Stimulated activated CD4-positive, alpha-beta T cell treated with anti-CD3 and anti-CD28 coated beads, Interleukin-4, amount 100 ng/mL, for 48 hours (primary cell): ENCODE measurements at regions not wholly inside any gene's neighbourhood (a gene's known extent, or its start where the extent isn't known, plus 50 kb on each side); places are given as distances from the start of the nearest gene placed in this dataset.
"Not testable (repeated sequence)": the region's sequence is repeated elsewhere in the genome, so short reads cannot be mapped to it uniquely, and the experiment has no call there.

ENCODE experiments used
- DNase-seq, 2 donors: peaks; one replicate each; pipeline ENCODE4 v3.0.0-alpha.2; 2020; ENCODE audit warnings: low read depth in 2 of 2

DNA sequence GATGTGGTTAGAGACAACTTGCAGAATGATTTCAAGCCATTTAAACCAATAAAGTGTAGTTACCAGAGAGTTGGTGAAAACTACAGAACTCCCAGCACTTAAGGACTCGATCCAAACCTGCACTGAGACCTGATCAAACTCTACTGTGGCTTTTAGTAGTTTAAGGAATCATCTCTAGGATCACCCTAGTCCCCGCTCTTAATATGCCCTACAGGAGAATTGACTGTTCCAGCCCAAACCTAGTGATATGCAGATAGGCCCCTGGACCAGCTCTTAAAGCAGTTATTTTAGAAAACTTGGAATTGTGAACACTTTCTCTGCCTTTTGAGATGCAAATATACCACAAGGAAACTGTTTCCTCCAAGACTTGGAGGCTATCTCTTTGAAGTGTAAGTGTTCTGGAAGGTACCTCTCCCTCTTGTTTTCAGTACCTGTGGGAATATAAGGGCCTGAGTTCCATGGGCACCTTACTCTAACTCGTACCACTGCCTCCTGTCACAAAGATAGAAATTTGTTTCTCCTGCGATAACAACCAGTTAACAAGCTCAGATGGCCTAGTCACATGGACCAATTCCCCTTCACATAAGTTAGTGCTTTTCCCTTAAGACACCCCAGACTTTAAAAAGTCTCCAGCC, 1367.2 kb upstream of the SLC39A10 start:
- DNase-seq, result no peak

DNA sequence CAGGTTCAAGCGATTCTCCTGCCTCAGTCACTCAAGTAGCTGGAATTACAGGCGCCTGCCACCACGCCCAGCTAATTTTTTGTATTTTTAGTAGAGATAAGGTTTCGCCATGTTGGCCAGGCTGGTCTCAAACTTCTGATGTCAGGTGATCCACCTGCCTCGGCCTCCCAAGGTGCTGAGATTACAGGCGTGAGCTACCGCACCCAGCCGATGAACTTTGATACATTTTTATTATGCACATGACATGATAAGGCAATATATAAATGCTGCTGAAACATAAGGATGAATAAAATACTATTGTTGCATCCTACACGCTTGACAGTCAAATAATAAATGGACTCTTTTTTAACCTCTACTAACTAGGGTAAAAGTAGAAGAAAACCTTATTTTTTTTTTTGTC, 1380.4 kb upstream of the SLC39A10 start:
- DNase-seq, result not testable (repeated sequence)

DNA sequence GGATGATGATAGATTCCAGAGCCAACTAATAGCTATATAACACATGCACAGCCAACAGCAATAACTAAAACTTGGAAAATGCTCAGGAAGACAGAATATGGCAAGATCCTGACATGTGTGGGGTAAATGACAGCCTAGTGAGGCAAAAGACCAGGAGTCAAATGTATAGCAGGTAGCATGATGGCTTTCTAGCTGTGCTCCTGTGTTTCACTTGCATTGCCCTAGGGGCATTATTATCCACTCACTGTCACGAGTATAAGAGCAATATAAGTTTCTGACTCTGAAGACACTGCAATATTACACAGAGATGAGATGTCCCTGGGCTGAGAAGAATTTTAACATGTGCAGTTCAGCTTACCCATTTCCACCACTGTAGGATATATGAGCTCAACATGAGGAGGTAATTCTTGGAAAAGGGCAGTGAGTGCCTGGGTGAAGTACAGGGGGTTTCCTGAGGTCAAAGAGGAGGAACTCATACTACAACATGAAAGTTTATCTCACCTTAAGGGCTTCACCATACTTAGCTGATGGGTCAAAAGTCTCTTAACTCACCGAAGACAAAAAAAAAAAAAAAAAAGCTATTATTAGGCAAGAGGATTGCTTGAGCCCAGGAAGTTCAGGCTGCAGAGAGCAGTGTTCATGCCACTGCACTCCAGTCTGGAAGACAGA, 1385.6 kb upstream of the SLC39A10 start:
- no peak for DNase-seq

DNA sequence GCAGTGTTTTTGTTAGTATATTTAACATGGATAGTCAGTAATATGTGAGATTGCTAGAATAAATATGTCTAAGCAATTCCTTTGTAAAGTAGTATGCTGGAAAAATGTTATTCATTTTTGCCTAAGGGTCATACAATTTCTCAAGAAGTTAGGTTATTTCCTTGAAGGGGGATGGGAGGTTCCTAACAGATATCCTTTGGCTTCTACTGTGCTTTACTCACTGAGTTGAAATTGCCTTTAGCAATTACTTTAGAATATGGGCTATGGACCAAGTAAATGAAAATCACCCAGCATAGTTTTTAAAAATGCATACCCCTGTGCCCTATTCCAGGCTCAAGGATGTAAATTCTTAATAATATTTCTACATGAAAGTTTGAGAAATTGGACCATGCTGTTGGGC, 1386.4 kb upstream of the SLC39A10 start:
- no peak for DNase-seq

DNA sequence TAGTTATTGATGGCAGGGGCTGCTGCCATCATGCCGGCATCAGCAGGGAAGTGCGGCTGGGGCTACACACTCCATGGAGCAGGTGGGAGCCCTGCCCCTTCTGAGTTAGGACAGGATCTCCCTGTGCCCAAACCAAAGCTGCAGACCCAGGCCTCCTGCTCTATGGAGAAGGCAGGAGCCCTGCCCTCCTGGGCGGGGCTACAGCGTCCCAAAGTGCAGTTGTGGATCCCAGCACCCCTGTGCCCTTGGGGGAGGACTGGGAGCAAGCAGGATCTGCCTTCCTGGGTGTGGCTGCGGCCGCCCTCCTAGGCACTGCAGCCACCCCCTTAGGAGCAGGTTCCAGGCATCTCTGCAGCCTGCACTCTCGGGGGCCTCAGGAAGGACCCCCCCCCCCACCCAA, 1392.4 kb upstream of the SLC39A10 start:
- no peak for DNase-seq

DNA sequence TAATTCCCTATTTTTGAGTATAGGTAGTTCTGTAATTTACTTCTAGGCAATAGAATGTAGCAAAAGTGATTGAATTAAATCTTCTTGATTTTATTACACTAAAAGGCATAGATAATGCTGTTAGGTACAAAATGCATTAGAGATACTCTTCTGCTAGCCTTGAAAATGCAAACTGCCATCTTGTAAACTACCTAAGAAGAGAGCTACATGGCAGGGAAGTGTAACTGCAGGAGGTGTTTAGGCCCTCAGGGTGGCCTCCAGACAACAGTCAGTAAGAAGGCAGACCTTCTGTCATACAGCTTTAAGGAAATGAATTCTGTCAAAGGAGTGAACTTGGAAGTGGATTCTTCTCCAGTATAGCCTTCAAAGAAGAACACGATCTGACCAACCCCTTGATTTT, 1396.8 kb upstream of the SLC39A10 start:
- no peak for DNase-seq

DNA sequence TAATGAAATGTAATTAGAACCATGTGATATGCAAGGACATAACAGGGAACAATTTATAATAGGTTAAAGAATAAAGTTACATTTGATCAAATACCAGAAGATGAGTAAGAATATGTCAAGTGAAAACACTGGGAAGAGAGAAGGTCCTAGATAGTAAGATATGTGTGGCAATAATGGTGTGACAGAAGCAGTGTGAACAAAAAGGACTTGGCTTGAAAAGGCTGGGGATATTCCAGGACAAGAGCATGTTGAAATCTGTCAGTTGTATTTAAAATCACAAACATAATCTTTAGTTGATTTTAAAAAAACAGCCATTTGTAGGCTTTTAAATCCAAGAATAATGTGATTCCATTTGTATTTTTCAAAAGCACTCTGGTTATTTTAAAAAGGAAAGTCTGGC, 1399.9 kb upstream of the SLC39A10 start:
- no peak for DNase-seq

DNA sequence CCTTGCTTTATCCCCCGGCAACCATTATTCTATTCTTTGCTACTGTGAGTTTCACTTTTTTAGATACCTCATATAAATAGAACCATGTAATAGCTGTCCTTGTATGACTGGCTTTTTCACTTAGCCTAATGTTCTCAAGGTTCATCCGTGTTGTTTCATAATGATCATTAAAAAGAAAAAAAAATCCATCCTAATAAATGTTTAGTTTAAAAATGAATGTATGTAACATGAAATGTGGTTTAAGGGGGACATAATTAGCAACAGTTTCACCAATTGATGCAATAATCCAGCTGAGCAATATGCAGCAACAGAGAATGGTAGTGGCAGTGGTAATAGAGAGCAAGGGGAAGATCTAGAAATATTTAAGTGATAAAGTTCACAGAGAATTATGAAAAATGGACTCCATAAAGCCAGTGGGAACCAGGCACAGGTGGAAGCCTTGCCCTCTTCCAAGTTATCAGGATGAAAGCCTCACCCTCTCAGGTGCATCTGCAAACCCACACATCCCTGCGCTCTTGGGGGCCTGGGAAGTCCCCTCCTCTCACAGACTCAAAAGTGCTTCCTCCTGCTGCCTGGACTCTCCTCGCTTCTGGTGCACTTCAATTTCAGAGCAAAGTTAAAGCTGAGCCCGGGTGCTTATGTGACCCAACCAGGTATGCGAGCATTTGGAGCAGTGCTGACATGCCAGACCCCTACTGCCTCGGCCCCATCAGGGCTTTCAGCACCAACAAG, 1403.3 kb upstream of the SLC39A10 start:
- DNase-seq, result no peak

DNA sequence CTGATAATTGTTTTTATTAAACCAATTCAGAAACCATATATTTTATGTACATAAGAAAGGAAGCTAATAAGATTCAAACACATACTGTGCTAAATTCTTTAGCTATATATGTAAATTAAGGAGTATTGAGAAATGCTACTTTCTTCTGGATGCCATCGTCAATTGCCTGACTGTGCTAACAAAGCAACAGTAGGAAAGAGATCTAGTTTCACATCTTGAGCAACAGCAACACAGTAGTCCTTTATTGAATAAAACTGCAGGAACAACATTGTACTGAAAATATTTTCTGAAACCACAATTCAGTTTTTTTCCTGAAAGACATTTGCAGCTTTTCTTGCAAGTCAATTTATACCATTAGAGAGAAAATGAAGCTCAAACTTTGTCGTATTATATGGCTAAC, 1404.9 kb upstream of the SLC39A10 start:
- DNase-seq, result no peak

DNA sequence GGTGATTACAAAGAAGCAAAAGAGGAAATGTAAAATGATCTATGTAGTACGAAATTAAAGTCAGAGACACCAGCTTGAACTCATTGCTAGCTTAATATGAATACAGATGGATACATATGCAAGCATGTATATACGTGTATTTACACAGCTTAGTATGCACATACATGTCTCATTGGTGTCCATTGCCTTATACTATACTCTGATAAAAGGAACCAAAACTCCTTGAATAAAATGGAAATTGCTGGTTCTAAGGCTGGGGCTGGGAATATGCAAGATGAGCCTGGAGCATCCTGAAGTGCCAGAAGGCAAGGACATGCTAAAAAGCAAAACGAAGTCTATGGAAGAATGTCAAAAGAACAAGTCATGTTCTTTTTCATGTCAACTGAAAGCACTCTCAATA, 1424.4 kb upstream of the SLC39A10 start:
- DNase-seq, result no peak

DNA sequence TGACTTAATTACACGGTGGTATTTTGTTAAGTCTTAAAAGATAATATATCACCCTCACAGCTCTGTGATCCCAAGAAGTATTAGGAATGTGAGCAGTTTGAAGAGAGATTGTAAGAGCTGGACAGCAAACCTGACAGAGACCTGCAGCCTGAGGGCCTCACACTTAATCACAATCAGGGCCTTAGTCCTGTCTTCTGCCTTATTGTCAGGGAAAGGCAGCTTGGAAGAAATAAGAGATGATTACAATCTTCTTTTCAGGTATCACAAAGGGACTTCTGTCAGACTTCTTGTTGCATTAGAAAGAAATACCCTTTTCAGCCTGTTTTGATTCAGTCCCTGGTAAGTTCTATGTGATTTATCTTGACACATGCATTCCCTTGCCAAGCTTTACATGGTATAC, 1433.8 kb upstream of the SLC39A10 start:
- DNase-seq, result no peak

DNA sequence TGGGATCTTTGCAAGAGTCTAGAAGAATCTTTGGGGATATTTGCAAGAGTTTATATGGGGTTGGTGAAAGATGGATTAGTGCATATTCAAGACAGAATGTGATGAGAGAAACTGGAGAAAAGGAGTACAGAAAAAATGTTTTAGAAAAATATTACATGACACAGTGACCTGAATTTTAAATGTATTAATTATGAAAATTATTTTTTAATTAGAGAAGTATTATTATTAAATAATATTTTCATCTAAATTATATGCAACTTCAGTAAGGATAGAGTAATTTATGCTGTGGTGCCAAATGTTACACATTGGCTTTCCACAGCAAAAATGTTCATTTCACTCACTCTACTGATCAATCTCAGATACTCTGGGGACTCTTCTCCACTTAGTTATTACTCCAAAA, 1442.8 kb upstream of the SLC39A10 start:
- DNase-seq, result no peak

DNA sequence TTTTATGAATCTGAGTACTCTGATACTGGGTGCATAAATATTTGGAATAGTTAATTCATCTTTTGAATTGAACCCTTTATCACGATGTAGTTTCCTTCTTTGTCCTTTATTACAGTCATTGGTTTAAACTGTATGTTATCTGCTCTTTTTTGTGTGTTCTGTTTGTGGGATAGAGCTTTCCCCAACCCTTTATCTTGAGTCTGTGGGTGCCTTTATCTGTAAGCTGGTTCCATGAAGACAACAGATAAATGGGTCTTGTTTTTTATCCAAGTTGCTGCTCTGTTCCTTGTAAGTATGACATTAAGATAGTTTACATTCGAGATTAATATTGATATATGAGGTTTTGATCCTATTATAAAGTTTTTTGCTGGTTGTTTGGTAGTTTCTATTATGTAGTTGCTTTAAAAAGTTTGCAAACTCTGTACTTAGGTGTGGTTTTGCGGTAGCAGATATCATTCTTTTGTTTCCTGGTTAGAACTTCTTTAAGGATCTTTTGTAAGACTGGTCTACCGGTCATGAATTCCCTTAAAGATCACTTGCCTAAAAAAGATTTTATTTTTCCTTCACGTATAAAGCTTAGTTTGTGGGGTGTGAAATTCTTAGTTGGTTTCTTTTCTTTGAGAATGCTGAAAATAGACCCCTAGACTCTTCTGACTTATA, 1451.3 kb upstream of the SLC39A10 start:
- DNase-seq, result no peak

DNA sequence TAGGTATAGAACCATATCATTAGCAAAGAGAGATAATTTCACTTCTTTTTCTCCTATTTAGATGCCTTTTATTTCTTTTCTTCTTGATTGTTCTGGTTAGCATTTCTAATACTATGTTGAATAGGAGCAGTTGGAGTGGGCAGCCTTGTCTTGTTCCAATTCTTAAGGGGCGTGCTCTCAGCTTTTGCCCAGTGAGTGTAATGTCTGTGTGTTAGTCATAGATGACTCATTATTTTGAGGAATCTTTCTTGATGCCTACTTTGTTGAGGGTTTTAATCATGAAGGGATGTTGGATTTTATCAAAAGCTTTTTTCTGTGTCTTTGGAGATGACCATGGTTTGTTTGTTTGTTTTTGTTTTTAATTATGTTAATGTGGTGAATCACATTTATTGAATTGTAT, 1453.1 kb upstream of the SLC39A10 start:
- no peak for DNase-seq

DNA sequence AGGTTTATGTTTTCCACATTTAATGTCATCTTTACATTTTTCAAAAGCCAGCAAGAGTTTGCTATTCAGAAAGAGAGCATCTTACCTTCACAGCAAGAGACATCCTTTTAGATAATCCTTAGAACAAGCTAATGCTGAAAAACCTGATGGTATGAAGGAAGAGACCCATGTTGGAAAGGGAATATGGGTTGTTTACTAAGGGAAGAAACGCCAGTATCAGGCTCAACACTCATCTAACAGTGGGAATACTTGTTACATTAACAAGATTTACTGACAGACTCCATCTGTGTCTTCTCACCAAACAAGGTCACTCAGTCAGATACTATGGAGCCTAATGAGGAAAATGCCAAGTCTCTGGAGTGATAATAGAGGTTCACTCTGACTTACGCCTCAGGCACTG, 1474.1 kb upstream of the SLC39A10 start:
- no peak for DNase-seq

DNA sequence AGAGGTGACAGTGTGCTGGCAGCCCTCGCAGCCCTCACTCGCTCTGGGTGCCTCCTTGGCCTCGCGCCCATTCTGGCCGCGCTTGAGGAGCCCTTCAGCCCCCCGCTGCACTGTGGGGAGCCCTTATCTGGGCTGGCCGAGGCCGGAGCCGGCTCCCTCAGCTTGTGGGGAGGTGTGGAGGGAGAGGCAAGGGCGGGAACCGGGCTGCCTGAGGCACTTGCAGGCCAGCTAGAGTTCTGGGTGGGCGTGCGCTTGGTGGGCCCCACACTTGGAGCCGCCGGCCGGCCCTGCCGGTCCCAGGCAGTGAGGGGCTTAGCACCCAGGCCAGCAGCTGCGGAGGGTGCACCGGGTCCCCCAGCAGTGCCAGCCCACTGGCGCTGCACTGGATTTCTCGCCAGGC, 1480.9 kb upstream of the SLC39A10 start:
- no peak for DNase-seq

DNA sequence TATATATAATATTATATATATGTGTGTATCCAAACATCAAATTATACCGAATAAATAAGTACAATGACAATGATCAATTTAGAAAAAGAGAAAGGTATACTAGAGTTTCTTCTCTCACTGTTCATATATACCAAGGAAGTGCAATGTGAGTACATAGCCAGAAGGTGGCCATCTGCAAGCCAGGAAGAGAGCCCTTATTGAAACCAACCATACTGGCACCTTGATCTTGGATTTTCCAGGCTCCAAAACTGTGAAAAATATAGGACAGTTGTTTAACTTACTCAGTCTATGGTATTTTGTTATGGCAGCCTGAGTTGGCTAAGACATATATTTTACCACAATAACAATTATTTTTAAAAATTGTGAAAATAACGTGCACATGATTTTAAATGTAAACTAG, 1490.2 kb upstream of the SLC39A10 start:
- DNase-seq, result no peak

DNA sequence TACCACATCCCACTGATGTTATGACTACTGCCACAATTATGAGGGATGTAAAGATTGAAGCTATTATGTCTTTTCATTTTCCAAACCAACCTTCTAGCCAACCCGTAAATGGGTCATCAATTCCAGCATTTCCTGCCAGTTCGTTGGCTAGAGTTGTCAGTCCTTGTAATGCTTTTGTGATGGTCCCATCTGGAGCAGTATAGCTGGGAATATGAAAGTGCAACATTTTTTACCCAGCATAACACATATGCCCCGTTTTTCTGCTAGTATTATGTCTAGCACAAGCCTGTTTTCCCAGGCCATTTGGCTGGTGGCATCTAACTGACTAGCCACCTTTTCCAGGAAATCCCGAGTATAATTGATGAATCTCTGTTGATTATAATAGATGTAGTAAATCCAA, 1501.6 kb upstream of the SLC39A10 start:
- no peak for DNase-seq

DNA sequence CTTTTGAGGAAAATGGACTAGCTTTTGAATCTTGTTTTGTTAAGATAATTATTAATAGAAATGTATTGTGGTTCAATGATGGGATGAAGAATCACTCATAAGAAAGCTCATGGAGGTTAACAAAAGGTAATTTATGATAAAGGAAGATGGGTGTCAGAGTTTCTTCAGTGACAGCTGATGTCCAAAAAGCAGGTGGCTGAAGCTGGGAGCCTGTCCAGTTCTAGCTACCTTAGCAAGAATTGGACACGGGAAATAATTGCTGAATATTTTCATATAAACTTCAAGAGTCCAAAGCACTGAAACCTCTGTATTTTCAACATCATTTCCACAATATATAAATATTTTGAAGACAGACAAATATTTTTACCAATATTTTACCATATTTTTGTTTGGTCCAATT, 1505.8 kb upstream of the SLC39A10 start:
- no peak for DNase-seq

DNA sequence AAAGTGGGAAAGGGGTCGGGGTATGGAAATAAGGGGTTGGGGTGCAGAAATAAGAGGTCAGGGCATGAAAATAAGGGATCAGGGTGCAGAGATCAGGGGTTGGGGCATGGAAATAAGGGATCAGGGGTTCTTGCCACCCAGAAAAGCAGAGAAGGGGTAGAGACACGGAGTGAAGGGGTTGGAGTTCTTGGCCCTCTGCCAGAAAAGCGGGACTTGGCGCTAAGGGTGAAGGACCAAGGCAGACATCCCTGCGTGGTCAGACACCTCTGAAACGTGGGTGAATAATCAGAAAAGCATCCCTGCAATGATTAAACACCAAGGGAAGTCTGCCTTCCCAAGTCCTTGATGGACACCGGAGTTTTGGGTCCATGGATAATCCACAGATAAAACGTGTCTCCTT, 1521.6 kb upstream of the SLC39A10 start:
- no peak for DNase-seq

DNA sequence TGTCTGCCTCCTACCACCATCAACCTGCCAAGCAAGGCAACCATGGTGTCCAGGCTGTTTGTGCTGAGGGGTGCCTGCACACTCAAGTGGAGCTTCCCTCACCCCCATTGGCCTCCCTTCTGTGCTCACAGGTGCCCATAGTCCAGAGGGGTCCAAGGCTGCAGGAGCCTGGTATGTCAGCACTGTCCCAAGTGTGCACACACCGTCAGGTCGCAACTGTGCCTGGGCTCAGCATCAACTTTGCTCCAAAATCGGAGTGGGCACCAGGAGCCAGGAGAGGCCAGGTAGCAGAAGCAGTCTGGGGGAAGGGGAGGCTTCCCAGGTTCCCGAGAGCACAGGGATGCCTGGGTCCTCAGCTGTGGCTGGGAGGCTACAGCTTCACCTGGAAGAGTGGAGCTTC, 1528.2 kb upstream of the SLC39A10 start:
- DNase-seq, result no peak

DNA sequence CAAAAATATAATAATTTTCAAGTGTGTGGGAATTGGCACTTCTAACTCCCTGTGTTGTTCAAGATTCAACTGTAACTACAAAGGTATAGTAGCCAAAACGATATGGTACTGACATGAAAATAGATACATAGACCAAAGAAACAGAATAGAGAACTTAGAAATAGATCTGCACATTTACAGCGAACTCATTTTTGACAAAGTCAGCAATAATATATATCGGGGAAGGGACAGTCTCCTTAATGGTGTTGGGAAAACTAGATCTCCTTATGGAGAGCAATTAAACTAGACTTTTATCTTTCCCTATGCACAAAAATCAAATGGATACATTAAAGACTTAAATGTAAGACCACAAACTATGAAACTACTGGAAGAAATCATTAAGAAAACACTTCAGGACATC, 1530.6 kb upstream of the SLC39A10 start:
- DNase-seq, result no peak

DNA sequence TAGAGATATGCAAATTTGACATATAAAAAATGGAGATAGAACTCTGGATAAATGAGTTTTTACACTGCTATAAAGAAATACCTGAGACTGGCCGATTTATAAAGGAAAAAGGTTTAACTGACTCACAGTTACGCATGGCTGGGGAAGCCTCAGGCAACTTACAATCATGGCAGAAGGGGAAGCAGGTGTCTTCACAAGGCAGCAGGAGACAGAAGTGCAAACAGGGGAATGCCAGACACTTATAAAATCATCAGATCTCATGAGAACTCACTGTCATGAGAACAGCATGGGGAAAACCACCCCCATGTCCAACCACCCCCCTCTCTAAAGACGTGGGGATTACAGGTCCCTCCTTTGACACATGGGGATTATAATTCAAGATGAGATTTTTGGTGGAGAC, 1540.2 kb upstream of the SLC39A10 start:
- no peak for DNase-seq
